Tibial nerve (tissue), 4 donors: ENCODE measurements at regions not wholly inside any gene's neighbourhood (a gene's known extent, or its start where the extent isn't known, plus 50 kb on each side); places are given as distances from the start of the nearest gene placed in this dataset.
"Not testable (repeated sequence)": the region's sequence is repeated elsewhere in the genome, so short reads cannot be mapped to it uniquely, and the experiment has no call there.

ENCODE experiments used
- CTCF ChIP-seq, 5 experiments: fragments of 200-600 bp in 3 of 5; fragments of 450-650 bp in 2 of 5; sonication (generic) in 3 of 5; IDR thresholded peaks; one replicate each; pipeline ENCODE4 v1.5.1; 2016 to 2019; ENCODE audit warnings: antibody characterized with exemption in 5 of 5, mild to moderate bottlenecking in 3 of 5, moderate library complexity in 2 of 5
- EP300 ChIP-seq, 2 donors: sonication (generic); formaldehyde crosslinking; IDR thresholded peaks; one replicate each; pipeline ENCODE4 v1.6.1; 2017; ENCODE audit warnings: antibody characterized with exemption in 2 of 2, mild to moderate bottlenecking in 1 of 2
- POLR2A ChIP-seq, 2 donors: fragments of 450-650 bp; IDR thresholded peaks; one replicate each; pipeline ENCODE4 v1.6.1; 2017; ENCODE audit warnings: antibody characterized with exemption in 2 of 2, mild to moderate bottlenecking in 2 of 2, moderate library complexity in 2 of 2

- not testable (repeated sequence) for TF ChIP-seq CTCF, POLR2A, EP300 (IDR thresholded peaks at IDR 0.05)
These were observed 132.4 kb upstream of the ALDH3B2 start for GRCh38 chr11:67806728-67807235.
